G401 (cell line): ENCODE measurements at regions not wholly inside any gene's neighbourhood (a gene's known extent, or its start where the extent isn't known, plus 50 kb on each side); places are given as distances from the start of the nearest gene placed in this dataset.

Experiments used
- DNase-seq: peaks from one replicate; pipeline ENCODE4 v3.0.0-alpha.2; 2015; ENCODE audit warnings: low spot score
- in situ Hi-C: cut with HindIII; loops from 2 replicates; pipeline ENCODE4 v1.10.0; 2016; ENCODE audit warnings: low sequenced_read_pairs, mixed read lengths

DNA sequence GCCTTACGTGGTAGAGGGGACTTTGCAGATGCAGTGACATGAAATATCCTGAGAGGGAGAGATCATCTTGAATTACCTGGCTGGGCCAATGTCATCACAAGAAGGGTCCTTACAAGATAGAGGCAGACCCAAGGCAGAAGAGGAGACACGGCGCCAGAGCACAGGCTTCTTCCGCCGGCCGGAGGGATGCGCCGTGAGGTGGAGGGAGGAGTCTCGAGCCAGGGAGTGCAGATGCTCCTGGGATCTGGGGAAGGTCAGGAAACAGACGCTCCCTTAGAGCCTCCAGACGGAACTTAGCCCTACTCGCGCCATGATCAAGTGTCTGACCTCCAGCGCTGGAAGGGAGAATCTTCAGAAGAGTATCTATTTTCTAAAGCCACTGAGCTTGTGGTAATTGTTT lies 304.8 kb downstream of the GLRX3 start:
- in situ Hi-C loops, result no loop called here
- DNase-seq, result no peak

GRCh38 chr10:130443066-130443465 lies 306.9 kb downstream of the GLRX3 start:
- in situ Hi-C loops, result no loop called here
- no peak for DNase-seq

- DNase-seq, result no peak
- in situ Hi-C loops, result no loop called here
These were observed 317.0 kb downstream of the GLRX3 start for GRCh38 chr10:130453036-130453720.

GRCh38 chr10:130453721-130454542 lies 317.7 kb downstream of the GLRX3 start:
- no peak for DNase-seq

DNA sequence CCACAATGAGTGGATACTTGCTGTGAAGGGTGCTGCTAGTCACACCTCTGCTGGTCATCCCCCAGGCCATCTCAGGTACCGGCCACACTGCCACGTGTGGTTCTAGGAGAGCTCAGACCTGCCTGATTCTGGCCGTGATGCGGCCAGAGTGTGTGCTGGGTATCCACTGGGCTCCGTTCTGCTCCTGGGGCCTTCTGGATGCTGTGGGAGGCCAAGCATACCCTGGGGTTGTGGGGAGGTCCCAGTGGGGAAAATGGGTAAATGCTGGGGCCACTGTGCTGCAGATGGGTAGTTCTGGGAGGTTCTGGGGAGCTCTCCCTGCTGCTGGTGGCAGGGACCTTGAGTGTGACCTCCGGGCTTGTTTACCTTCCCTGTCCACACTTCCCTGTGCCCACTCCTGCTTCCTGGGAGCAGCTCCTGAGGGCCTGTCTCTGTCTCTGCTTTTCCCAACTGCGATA lies 318.4 kb downstream of the GLRX3 start:
- in situ Hi-C loops, result no loop called here
- no peak for DNase-seq

More at GRCh38 chr10:130453721-130454542, 317.7 kb downstream of the GLRX3 start:
- in situ Hi-C loops, result no loop called here

- in situ Hi-C loops, result no loop called here
- no peak for DNase-seq
These were observed 319.0 kb downstream of the GLRX3 start for GRCh38 chr10:130455111-130455695.

GRCh38 chr10:130455791-130456190 lies 319.6 kb downstream of the GLRX3 start:
- no peak for DNase-seq
- in situ Hi-C loops, result no loop called here

DNA sequence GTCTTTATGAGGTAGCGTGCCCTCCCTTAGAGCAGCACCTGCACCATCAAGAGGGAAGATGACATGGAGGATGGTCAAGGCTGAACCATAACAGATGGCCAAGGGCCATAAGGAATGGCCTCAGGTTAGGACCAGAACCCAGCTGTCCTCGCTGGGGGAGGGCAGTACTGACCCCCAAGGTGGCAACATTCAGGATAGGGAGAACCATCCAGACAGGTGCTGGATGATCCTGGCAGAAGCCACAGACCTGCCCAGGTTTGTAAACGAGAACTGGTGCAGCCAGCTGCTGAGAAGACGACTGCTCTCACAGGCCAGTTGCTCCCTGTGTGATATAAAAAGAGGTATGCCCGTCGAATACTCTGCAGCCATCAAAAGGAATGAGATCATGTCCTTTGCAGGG lies 320.4 kb downstream of the GLRX3 start:
- in situ Hi-C loops, result no loop called here
- no peak for DNase-seq

- DNase-seq, result no peak
- in situ Hi-C loops, result no loop called here
These were observed 322.3 kb downstream of the GLRX3 start for GRCh38 chr10:130458509-130458908.

DNA sequence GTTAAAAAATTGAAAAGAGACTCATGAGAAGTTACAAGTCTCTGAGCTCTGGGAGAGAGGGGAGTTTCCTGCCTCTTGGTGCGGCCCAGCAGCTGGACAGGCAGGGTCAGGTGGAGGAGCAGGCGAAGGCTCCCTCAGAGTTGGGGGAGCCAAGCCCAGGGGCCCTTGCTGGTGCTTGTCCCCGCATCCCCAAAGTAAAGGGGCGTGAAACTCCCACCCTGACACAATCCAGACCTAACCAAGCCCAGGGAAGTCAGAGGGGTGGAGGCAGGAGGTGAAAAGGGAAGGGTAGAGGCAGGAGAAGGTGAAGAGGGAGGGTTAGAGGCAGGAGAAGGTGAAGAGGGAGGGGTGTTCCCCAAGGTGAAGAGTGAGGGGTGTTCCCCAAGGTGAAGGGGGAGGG lies 322.8 kb downstream of the GLRX3 start:
- in situ Hi-C loops, result no loop called here
- DNase-seq, result no peak

- in situ Hi-C loops, result no loop called here
- no peak for DNase-seq
These were observed 323.8 kb downstream of the GLRX3 start for GRCh38 chr10:130459851-130460490.

DNA sequence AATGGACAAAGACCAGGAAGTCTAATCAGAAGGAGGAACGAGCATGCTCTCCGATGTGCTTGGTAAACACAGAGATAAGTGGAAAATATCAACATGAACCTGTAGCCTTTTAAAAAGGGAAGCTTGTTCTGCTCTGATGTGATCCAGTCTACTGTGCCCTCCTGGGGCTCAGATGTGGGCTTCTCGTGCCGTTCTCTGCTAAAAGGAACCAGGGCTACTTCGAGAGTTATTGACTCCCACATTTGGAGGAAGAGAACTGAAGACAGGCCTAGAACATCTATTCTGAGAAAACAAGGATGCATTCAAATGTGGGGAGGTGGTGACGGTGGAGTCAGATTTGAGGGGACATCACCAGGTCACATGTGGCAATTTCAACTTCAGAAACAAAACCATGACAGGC lies 325.4 kb downstream of the GLRX3 start:
- in situ Hi-C loops, result no loop called here
- no peak for DNase-seq

- DNase-seq, result no peak
These were observed 327.1 kb downstream of the GLRX3 start for GRCh38 chr10:130463104-130463875.

DNA sequence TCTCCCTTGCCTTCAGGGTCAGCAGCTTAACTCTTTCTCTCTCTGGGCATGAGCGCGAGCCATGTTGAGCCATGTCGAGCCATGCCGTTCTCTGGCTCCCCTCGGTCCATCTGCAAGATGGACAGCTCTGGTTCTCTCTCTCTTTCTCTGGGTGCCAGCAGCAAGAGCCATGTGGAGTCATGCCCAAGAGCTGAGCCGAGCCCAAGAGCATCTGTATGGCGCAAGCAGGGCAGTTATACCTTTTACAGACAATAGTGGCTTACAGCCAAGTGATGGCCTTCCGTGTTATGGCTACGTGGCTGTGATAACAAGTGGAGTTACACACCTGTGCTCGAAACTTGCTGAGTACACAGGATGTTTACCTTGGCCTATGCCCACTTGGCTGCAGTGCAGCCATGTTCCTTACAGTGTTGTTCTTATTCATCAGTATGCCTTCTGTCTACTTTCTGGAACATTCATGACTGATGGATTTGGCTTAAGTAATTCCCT lies 327.7 kb downstream of the GLRX3 start:
- in situ Hi-C loops, result no loop called here
- DNase-seq, result no peak

More at GRCh38 chr10:130463104-130463875, 327.1 kb downstream of the GLRX3 start:
- in situ Hi-C loops, result no loop called here

DNA sequence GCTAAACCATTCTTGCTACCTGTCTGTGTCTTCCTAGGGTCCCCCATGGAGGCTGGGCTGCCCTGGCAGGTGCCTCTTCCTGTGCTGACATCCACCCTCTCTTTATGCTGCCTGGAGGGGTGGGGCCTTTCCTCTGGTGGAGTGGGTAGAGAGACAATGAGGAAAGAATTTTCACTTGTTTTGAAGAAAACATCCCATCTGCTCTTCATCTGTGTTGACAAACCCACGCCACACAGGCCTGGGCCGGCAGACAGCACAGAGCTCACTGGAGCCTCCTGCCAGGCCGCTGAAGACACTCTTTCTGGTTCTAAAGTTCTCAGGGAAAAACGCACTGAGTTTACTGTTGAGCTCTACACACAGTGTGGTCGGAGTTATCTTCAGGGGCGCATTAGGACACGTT lies 328.2 kb downstream of the GLRX3 start:
- in situ Hi-C loops, result no loop called here
- no peak for DNase-seq

DNA sequence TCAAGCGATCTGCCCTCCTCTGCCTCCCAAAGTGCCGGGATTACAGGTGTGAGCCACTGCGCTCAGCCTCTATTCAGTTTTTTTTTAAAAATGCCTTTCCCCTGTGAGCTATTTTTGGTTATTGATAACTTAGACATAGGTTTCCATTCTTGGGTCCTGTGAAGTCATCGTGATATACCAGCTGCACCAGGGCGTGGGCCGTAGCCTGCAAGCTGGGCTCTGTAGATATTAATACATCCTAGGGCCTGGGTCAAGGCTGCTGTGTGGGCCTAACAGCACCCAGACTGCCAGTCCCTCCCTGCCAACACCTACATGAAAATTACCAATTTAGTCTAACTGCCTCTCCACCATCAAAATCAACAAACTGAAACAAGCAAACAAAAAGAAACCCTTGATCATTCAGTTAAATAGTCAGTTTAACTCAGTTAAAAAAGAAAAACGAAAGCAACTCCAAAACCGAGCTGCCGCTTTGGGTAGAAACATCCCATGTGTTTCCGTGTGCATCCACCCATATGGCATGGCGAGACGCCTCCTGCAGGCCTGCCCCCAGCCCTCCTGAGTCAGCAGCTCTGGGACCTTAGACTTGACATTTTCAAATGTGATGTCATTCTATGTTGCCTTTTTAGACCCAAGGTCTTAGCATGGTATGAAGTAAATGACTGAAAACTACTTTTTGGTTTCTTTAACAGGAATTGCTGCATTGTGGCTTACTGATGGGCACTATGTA lies 330.2 kb downstream of the GLRX3 start:
- in situ Hi-C loops, result no loop called here
- DNase-seq, result no peak

- in situ Hi-C loops, result no loop called here
- peak; percentile 82 for DNase-seq
These were observed 334.1 kb downstream of the GLRX3 start for GRCh38 chr10:130470286-130470685.

DNA sequence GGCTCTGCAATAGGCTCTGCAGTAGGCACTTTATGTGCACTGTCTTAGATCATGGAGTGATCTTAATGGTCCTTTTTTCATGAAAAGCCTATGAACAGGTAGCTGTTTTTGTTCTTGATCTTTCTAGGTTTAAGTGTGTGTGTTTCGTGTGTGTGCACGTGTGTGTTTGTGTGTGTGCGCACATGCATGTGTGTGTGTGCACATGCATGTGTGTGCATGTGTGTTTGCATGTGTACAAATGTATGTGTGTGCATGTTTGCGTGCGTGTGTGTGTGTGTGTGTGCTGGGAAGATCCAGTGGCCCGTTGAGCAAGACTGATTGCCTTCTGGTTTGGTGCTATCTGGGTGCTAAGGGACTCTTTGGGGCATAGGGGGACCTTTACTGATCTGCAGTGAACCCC lies 334.8 kb downstream of the GLRX3 start:
- in situ Hi-C loops, result no loop called here
- no peak for DNase-seq
